ENCODE measurements at regions not wholly inside any gene's neighbourhood (a gene's known extent, or its start where the extent isn't known, plus 50 kb on each side); places are given as distances from the start of the nearest gene placed in this dataset.

DNA sequence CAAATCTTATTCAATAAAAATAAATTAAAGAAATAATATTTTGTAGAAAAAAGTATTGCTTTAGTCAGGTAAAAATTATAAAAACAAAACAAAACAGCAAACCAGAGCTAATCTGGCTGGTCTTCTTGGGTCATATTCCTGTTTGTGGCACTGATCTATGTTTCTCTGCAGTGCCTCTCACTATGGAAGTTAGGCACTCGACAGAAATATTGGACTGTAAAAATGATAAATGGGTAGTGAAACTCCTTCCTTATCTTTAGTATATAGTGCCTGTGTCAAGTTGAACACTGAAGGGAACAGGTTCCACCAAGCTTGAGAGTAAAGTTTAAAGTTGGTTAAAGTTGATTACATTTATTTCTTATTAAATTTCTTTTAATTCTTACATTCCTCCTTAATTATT is 1195.6 kb upstream of the GBE1 start:
- ATAC-seq (ENCODE audit: low read depth), result no peak
- ChIA-PET POLR2A (no interaction called here), CTCF (no interaction called here)
- Mint-ChIP-seq H3K4me1 (no peaks in the 10 kb centered on the region), H3K36me3 (ENCODE audit: low read depth) (no peaks in the 10 kb centered on the region), H3K27ac (no peak overlapping the region), H3K9me3 (peaks cover 11% of the 10 kb centered on the region), H3K4me3 (no peak overlapping the region), H3K27me3 (no peaks in the 10 kb centered on the region)
- TF ChIP-seq CTCF (IDR thresholded peaks at IDR 0.05), result no peak
- intact Hi-C loops (cut with micrococcal nuclease), result no loop called here
- no peak for DNase-seq

DNA sequence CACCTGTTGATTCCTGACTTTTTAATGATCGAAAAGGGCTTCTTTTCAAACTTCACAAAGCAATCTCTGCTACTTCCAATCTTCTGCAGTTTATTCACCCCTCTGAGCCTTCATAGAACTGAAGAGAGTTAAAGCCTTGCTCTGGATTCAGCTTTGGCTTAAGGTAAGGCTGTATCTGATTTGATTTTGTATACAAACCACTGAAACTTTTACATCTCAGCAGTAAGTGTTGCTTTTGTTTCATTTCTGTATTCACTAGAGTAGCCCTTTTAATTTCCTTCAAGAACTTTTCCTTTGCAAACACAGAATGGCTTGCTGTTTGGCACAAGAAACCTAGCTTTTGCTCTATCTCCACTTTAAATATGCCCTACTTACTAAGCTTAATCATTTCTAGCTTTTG is 1193.0 kb upstream of the GBE1 start:
- Mint-ChIP-seq H3K4me1 (no peaks in the 10 kb centered on the region), H3K27ac (no peak overlapping the region)
- POLR2A ChIA-PET, result no interaction called here

DNA sequence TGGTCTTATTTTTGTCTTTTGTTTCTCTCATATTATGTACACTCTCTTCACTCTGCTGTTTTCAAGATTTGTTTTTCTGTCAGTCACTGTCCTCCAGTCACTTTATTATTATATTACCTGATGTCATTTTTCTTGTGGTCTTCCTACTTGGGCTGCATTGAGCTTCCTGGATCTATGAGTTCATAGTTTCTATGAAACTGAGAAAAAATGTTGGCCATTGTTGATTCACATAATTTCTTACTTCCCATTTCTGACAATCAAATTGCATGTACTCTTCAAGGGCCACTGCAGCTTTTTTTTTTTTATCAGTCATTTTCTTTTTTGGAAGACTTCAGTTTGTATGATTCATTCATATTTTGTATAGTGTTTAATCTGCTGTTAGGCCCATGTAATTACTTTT is 1180.6 kb upstream of the GBE1 start:
- DNase-seq (no peak), ATAC-seq (ENCODE audit: low read depth) (no peak)
- H3K36me3 Mint-ChIP-seq (ENCODE audit: low read depth), result no peaks in the 10 kb centered on the region
- TF ChIP-seq CTCF (IDR thresholded peaks at IDR 0.05), result no peak
- intact Hi-C loops (cut with micrococcal nuclease), result no loop called here
- H3K9me3 Mint-ChIP-seq, result peaks cover 13% of the 10 kb centered on the region
- no peak overlapping the region for H3K27ac Mint-ChIP-seq
- H3K27me3 Mint-ChIP-seq, result no peaks in the 10 kb centered on the region
- ChIA-PET POLR2A (no interaction called here), CTCF (no interaction called here)
- H3K4me3 Mint-ChIP-seq, result no peak overlapping the region
- H3K4me1 Mint-ChIP-seq, result no peaks in the 10 kb centered on the region

More for the DNA sequence above, 1193.0 kb upstream of the GBE1 start:
- Mint-ChIP-seq H3K36me3 (ENCODE audit: low read depth) (no peaks in the 10 kb centered on the region), H3K27me3 (no peaks in the 10 kb centered on the region), H3K4me3 (no peak overlapping the region), H3K9me3 (peaks cover 10% of the 10 kb centered on the region)
- intact Hi-C loops (cut with micrococcal nuclease), result no loop called here
- DNase-seq, result no peak
- TF ChIP-seq CTCF (IDR thresholded peaks at IDR 0.05), result no peak
- CTCF ChIA-PET, result no interaction called here
- no peak for ATAC-seq (ENCODE audit: low read depth)

DNA sequence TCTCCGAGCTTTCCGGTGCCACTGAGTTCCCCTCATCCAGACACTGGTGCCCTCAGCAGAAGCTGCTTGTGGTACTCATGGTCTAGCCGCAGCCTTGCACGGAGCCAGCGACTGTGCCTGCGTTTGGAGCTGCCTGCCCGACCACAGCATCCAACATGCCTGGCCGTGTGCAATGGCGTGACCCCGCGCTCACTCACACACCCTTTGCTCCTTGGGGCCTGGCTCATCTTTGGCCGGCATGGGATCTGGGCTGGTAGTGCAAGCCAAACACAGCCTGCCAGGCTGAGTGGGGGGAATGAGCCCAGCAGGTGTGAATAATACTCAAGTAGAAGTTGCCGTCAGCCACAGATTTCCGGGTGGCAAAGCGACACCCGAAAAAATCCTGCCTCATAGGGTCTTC is 1178.7 kb upstream of the GBE1 start:
- ATAC-seq (ENCODE audit: low read depth) (no peak), DNase-seq (peak; percentile 7)
- Mint-ChIP-seq H3K4me1 (no peaks in the 10 kb centered on the region), H3K27me3 (no peaks in the 10 kb centered on the region), H3K27ac (no peak overlapping the region), H3K4me3 (no peak overlapping the region), H3K9me3 (peaks cover 14% of the 10 kb centered on the region), H3K36me3 (ENCODE audit: low read depth) (no peaks in the 10 kb centered on the region)
- ChIA-PET POLR2A (no interaction called here), CTCF (no interaction called here)
- no peak for TF ChIP-seq CTCF (IDR thresholded peaks at IDR 0.05)
- intact Hi-C loops (cut with micrococcal nuclease), result no loop called here

DNA sequence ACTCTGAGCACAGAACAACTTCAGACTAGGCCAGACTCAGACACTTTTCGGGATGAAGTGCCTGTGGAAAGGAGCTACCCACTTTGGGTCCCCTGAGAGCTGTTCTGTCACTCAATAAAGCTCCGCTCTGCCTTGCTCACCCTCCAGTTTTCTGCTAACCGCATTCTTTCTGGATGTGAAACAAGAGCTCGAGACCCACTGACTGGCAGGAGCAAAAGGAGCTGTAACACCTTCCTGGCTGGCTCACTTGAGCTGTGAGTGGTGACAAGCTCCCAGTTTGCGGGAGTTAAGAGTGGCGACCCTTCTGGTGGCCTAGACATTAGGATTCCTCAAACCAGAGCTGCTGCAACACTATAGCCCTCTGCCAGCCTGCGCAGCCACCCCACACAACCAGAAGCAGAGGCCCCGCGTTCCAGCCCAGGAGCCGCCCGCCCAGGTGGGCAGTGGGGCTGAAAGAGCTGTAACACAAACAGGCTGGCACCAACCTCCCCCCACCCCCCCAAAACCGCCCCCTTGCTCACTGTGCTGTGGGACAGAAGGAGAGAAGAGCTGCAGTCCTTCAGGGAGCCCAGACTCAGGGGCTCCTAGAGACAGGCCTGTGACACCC is 1178.1 kb upstream of the GBE1 start:
- ChIA-PET CTCF (no interaction called here), POLR2A (no interaction called here)
- peaks cover 10% of the 10 kb centered on the region for H3K9me3 Mint-ChIP-seq
- H3K4me1 Mint-ChIP-seq, result no peaks in the 10 kb centered on the region
- no peaks in the 10 kb centered on the region for H3K36me3 Mint-ChIP-seq (ENCODE audit: low read depth)
- no peak overlapping the region for H3K27ac Mint-ChIP-seq
- no peak overlapping the region for H3K4me3 Mint-ChIP-seq
- ATAC-seq (ENCODE audit: low read depth) (no peak), DNase-seq (peak; percentile 4)
- no peaks in the 10 kb centered on the region for H3K27me3 Mint-ChIP-seq
- TF ChIP-seq CTCF (IDR thresholded peaks at IDR 0.05), result no peak
- intact Hi-C loops (cut with micrococcal nuclease), result no loop called here

All from activated B cell treated with CpG ODN at 0.5 μM for 24 hours (primary cell).